SK-N-SH treated with all-trans-retinoic acid at 6 μM for 48 hours (cell line): ENCODE measurements at regions not wholly inside any gene's neighbourhood (a gene's known extent, or its start where the extent isn't known, plus 50 kb on each side); places are given as distances from the start of the nearest gene placed in this dataset.

ENCODE experiments used
- ATAC-seq: fragments of 200-7000 bp; cut with Tn5 transposase; 3 replicates; pipeline ENCODE4 v1.9.1; 2020; ENCODE audit warnings: mild to moderate bottlenecking, moderate library complexity
- ARNTL ChIP-seq: fragments of 450-650 bp; formaldehyde crosslinking; IDR thresholded peaks from 2 replicates; pipeline ENCODE4 v1.5.0; 2020; ENCODE audit warnings: low read depth, mild to moderate bottlenecking, moderate library complexity, borderline replicate concordance
- CREB5 ChIP-seq: fragments of 250-450 bp; sonication (Bioruptor Pico); IDR thresholded peaks from 2 replicates; pipeline ENCODE4 v1.5.1; 2020; ENCODE audit warnings: low read depth, mild to moderate bottlenecking, moderate library complexity
- CSDC2 ChIP-seq: fragments of 250-450 bp; sonication (Bioruptor Pico); IDR thresholded peaks from 2 replicates; pipeline ENCODE4 v1.5.0; 2020; ENCODE audit warnings: mild to moderate bottlenecking, moderate library complexity
- CSRNP3 ChIP-seq: fragments of 250-450 bp; sonication (Bioruptor Pico); IDR thresholded peaks from 2 replicates; pipeline ENCODE4 v1.5.1; 2021; ENCODE audit warnings: mild to moderate bottlenecking, moderate library complexity
- ESRRG ChIP-seq: fragments of 250-450 bp; sonication (Bioruptor Pico); IDR thresholded peaks from 2 replicates; pipeline ENCODE4 v1.6.1; 2021; ENCODE audit warnings: mild to moderate bottlenecking
- GLIS3 ChIP-seq: fragments of 250-450 bp; sonication (Bioruptor Pico); IDR thresholded peaks from 2 replicates; pipeline ENCODE4 v1.5.0; 2020; ENCODE audit warnings: mild to moderate bottlenecking, moderate library complexity
- ISL1 ChIP-seq: fragments of 250-450 bp; sonication (Bioruptor Pico); IDR thresholded peaks from 2 replicates; pipeline ENCODE4 v2.1.2; 2022; ENCODE audit warnings: mild to moderate bottlenecking, moderate library complexity
- OSR1 ChIP-seq: fragments of 250-450 bp; sonication (Bioruptor Pico); IDR thresholded peaks from 2 replicates; pipeline ENCODE4 v1.8.0; 2022; ENCODE audit warnings: moderate library complexity, mild to moderate bottlenecking, inconsistent platforms
- POU6F1 ChIP-seq: fragments of 250-450 bp; sonication (Bioruptor Pico); IDR thresholded peaks from 2 replicates; pipeline ENCODE4 v1.8.0; 2021; ENCODE audit warnings: low read depth, mild to moderate bottlenecking, moderate library complexity, borderline replicate concordance
- SNAI2 ChIP-seq: fragments of 250-450 bp; sonication (Bioruptor Pico); IDR thresholded peaks from 2 replicates; pipeline ENCODE4 v1.5.0; 2020; ENCODE audit warnings: mild to moderate bottlenecking, moderate library complexity
- TOX ChIP-seq: fragments of 250-450 bp; sonication (Bioruptor Pico); IDR thresholded peaks from 2 replicates; pipeline ENCODE4 v1.8.0; 2021; ENCODE audit warnings: mild to moderate bottlenecking, moderate library complexity, borderline replicate concordance
- TSHZ2 ChIP-seq: fragments of 250-450 bp; sonication (Bioruptor Pico); IDR thresholded peaks from 2 replicates; pipeline ENCODE4 v1.5.0; 2020; ENCODE audit warnings: mild to moderate bottlenecking, moderate library complexity
- ZC3H10 ChIP-seq: fragments of 250-450 bp; sonication (Bioruptor Pico); IDR thresholded peaks from 2 replicates; pipeline ENCODE4 v1.5.1; 2021; ENCODE audit warnings: mild to moderate bottlenecking, moderate library complexity
- ZFP30 ChIP-seq: fragments of 450-650 bp; formaldehyde crosslinking; IDR thresholded peaks from 2 replicates; pipeline ENCODE4 v1.5.0; 2022; ENCODE audit warnings: mild to moderate bottlenecking, moderate library complexity
- ZNF565 ChIP-seq: fragments of 450-650 bp; formaldehyde crosslinking; conservative IDR thresholded peaks from 2 replicates; pipeline ENCODE4 v1.5.0; 2020; ENCODE audit warnings: low read depth, mild to moderate bottlenecking, moderate library complexity
- ZNF70 ChIP-seq: fragments of 450-650 bp; formaldehyde crosslinking; IDR thresholded peaks from 2 replicates; pipeline ENCODE4 v1.5.0; 2020; ENCODE audit warnings: mild to moderate bottlenecking, moderate library complexity

GRCh38 chr9:113687107-113687679, 188.9 kb upstream of the ZNF618 start:
- no peak for ATAC-seq

GRCh38 chr9:113687680-113688371, 188.3 kb upstream of the ZNF618 start:
- ATAC-seq: peak; percentile 39; the same call in 2 of the 3 replicates

More at GRCh38 chr9:113687107-113687679, 188.9 kb upstream of the ZNF618 start:
- no peak for TF ChIP-seq CREB5 (CRISPR knock-in tag)
- no peak for TF ChIP-seq GLIS3 (CRISPR knock-in tag)

More at GRCh38 chr9:113687680-113688371, 188.3 kb upstream of the ZNF618 start:
- TF ChIP-seq POU6F1 (CRISPR knock-in tag): no peak
- no peak for TF ChIP-seq CSDC2
- no peak for TF ChIP-seq ZC3H10 (CRISPR knock-in tag)
- TF ChIP-seq ISL1 (CRISPR knock-in tag): no peak
- TF ChIP-seq OSR1 (CRISPR knock-in tag): no peak
- TF ChIP-seq TSHZ2 (CRISPR knock-in tag): no peak
- no peak for TF ChIP-seq ARNTL (CRISPR knock-in tag)
- TF ChIP-seq CREB5 (CRISPR knock-in tag): no peak
- TF ChIP-seq ZNF565 (CRISPR knock-in tag): no peak
- no peak for TF ChIP-seq ZNF70 (CRISPR knock-in tag)
- TF ChIP-seq ZFP30 (CRISPR knock-in tag): no peak
- no peak for TF ChIP-seq CSRNP3
- no peak for TF ChIP-seq ESRRG (CRISPR knock-in tag)
- TF ChIP-seq TOX (CRISPR knock-in tag): no peak
- TF ChIP-seq SNAI2 (CRISPR knock-in tag): no peak
- TF ChIP-seq GLIS3 (CRISPR knock-in tag): no peak
